ENCODE measurements at regions not wholly inside any gene's neighbourhood (a gene's known extent, or its start where the extent isn't known, plus 50 kb on each side); places are given as distances from the start of the nearest gene placed in this dataset.

DNA sequence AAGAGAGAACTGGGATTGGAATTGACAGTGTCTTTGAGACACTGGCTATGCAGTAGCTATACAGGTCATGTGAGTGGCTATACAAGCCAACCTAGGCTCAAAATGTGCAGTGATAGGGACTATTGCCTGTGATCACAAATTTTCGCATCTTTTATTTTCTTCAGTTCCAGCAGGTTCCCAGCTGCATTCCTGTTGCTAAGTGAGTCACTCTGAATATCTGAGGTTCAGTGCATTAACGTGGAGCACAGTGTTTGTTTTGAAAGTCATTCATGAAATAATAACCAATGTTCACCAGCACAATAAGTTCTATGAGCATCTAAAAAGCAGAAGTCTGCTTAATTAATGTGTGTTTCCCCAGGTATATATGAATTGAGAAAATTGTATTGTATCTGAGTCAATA lies 1236.0 kb upstream of the CELF2 start:
- no peaks in the 10 kb centered on the region for H3K79me2 ChIP-seq (ENCODE audit: low read depth)
- no peak overlapping the region for H3K4me2 ChIP-seq
- no peak overlapping the region for H3K27ac ChIP-seq
- TF ChIP-seq EZH2phosphoT487 (IDR thresholded peaks at IDR 0.05) (no peak), EZH2 (IDR thresholded peaks at IDR 0.05) (no peak)
- TF ChIP-seq, protein P1, sequence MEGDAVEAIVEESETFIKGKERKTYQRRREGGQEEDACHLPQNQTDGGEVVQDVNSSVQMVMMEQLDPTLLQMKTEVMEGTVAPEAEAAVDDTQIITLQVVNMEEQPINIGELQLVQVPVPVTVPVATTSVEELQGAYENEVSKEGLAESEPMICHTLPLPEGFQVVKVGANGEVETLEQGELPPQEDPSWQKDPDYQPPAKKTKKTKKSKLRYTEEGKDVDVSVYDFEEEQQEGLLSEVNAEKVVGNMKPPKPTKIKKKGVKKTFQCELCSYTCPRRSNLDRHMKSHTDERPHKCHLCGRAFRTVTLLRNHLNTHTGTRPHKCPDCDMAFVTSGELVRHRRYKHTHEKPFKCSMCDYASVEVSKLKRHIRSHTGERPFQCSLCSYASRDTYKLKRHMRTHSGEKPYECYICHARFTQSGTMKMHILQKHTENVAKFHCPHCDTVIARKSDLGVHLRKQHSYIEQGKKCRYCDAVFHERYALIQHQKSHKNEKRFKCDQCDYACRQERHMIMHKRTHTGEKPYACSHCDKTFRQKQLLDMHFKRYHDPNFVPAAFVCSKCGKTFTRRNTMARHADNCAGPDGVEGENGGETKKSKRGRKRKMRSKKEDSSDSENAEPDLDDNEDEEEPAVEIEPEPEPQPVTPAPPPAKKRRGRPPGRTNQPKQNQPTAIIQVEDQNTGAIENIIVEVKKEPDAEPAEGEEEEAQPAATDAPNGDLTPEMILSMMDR (IDR thresholded peaks at IDR 0.05): no peak
- no peaks in the 10 kb centered on the region for H3K9me3 ChIP-seq (ENCODE audit: low read depth)
- no peak overlapping the region for H2AFZ ChIP-seq (replicated peaks)
- H4K20me1 ChIP-seq (ENCODE audit: low read depth): no peaks in the 10 kb centered on the region
- no peaks in the 10 kb centered on the region for H3F3A ChIP-seq (ENCODE audit: low read depth)
- H3K4me1 ChIP-seq: no peaks in the 10 kb centered on the region
- H3K9ac ChIP-seq: no peak overlapping the region
- no peak overlapping the region for H3K27ac Mint-ChIP-seq
- H3K27me3 ChIP-seq: no peaks in the 10 kb centered on the region
- no peaks in the 10 kb centered on the region for H3K9me3 Mint-ChIP-seq
- no peak overlapping the region for H3K4me3 Mint-ChIP-seq
- H3K4me1 Mint-ChIP-seq: peaks cover 8% of the 10 kb centered on the region
- H3K36me3 Mint-ChIP-seq: no peaks in the 10 kb centered on the region
- peaks cover 2% of the 10 kb centered on the region for H3K27me3 Mint-ChIP-seq (ENCODE audit: insufficient read depth, low read depth)
- no peak overlapping the region for H3K4me3 ChIP-seq
- no peak for DNase-seq (ENCODE audit: low spot score)
- no peaks in the 10 kb centered on the region for H3K36me3 ChIP-seq

DNA sequence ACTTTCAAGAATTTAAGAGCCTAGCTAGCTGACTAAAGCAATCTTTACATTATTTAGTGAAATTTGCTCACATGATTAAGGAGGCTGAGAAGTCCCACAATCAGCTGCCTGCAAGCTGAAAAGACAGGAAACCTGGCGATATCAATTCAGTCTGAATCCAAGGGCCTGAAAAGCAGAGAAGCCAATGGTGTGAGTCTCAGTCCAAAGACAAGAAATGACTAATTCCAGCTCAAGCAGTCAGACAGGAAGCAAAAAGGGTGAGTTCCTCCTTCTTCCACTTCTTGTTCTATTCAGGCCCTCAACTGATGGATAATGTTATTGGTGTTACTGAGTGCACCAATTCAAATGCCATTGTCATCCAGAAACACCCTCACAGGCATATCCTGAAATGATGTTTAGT lies 1231.6 kb upstream of the CELF2 start:
- no peak overlapping the region for H3K27ac ChIP-seq
- no peaks in the 10 kb centered on the region for H3K36me3 Mint-ChIP-seq
- H3K79me2 ChIP-seq (ENCODE audit: low read depth): no peaks in the 10 kb centered on the region
- no peak overlapping the region for H2AFZ ChIP-seq (replicated peaks)
- no peaks in the 10 kb centered on the region for H4K20me1 ChIP-seq (ENCODE audit: low read depth)
- H3K27me3 Mint-ChIP-seq (ENCODE audit: insufficient read depth, low read depth): peaks cover 2% of the 10 kb centered on the region
- no peak overlapping the region for H3K27ac Mint-ChIP-seq
- H3K36me3 ChIP-seq: no peaks in the 10 kb centered on the region
- H3K4me1 Mint-ChIP-seq: peaks cover 8% of the 10 kb centered on the region
- H3K4me2 ChIP-seq: no peak overlapping the region
- H3K4me3 ChIP-seq: no peak overlapping the region
- no peaks in the 10 kb centered on the region for H3K9me3 ChIP-seq (ENCODE audit: low read depth)
- no peak for DNase-seq (ENCODE audit: low spot score)
- no peaks in the 10 kb centered on the region for H3K27me3 ChIP-seq
- no peaks in the 10 kb centered on the region for H3F3A ChIP-seq (ENCODE audit: low read depth)
- H3K4me1 ChIP-seq: no peaks in the 10 kb centered on the region
- H3K4me3 Mint-ChIP-seq: no peak overlapping the region
- H3K9ac ChIP-seq: no peak overlapping the region
- TF ChIP-seq EZH2phosphoT487 (IDR thresholded peaks at IDR 0.05): no peak
- TF ChIP-seq EZH2 (IDR thresholded peaks at IDR 0.05): no peak
- TF ChIP-seq, protein P1 (IDR thresholded peaks at IDR 0.05): no peak
- H3K9me3 Mint-ChIP-seq: no peaks in the 10 kb centered on the region

DNA sequence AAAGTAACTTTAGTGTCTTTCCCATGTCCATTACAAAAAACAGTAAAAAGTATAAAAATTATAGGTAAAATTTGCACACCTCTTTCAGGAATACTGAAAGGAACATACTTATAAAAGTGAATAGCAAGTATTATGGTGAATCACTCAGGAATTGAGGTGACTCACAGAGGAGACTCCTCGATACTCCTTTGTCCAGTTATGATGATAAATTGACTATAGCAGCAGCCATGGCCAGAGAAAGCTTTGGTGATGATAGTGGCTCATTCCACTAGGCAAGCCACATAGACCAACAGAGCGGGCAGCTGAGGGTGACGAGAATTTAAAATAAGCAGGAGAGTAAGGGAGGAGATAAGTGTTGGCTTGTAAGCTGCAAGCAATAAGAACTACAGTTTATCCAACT lies 1231.1 kb upstream of the CELF2 start:
- H3K27me3 Mint-ChIP-seq (ENCODE audit: insufficient read depth, low read depth): peaks cover 2% of the 10 kb centered on the region
- Histone ChIP-seq H3K27ac (no peak overlapping the region), H3K27me3 (no peaks in the 10 kb centered on the region), H3K36me3 (no peaks in the 10 kb centered on the region), H3K4me1 (no peaks in the 10 kb centered on the region), H3F3A (ENCODE audit: low read depth) (no peaks in the 10 kb centered on the region), H3K9ac (no peak overlapping the region), H3K9me3 (ENCODE audit: low read depth) (no peaks in the 10 kb centered on the region), H3K4me2 (no peak overlapping the region), H3K79me2 (ENCODE audit: low read depth) (no peaks in the 10 kb centered on the region), H3K4me3 (no peak overlapping the region), H4K20me1 (ENCODE audit: low read depth) (no peaks in the 10 kb centered on the region), H2AFZ (replicated peaks) (no peak overlapping the region)
- TF ChIP-seq EZH2phosphoT487 (IDR thresholded peaks at IDR 0.05): no peak
- TF ChIP-seq EZH2 (IDR thresholded peaks at IDR 0.05): no peak
- TF ChIP-seq, protein P1 (IDR thresholded peaks at IDR 0.05): no peak
- H3K27ac Mint-ChIP-seq: no peak overlapping the region
- no peaks in the 10 kb centered on the region for H3K9me3 Mint-ChIP-seq
- no peaks in the 10 kb centered on the region for H3K36me3 Mint-ChIP-seq
- DNase-seq (ENCODE audit: low spot score): no peak
- H3K4me1 Mint-ChIP-seq: peaks cover 8% of the 10 kb centered on the region
- H3K4me3 Mint-ChIP-seq: no peak overlapping the region

DNA sequence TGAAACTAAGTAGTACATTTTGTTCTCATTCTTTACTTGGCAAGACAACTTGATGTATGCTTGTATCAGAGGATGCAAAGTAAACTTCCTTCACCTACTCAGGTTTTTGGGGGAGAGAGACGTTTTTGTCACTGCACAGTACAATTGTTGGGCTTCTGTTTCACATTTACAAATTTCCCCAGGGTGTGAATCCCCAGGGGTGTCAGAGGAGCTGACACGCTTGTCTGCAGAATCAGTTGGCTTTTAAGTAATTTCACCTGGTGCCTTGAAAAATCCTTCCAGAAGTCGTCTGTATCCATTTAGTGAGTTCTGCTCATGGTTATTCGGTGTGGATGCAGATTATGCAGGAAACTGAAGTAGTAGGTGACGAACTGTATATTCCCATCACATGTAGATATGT lies 1227.7 kb upstream of the CELF2 start:
- Histone ChIP-seq H3K4me1 (no peaks in the 10 kb centered on the region), H3K4me2 (no peak overlapping the region), H3K36me3 (no peaks in the 10 kb centered on the region), H3K79me2 (ENCODE audit: low read depth) (no peaks in the 10 kb centered on the region), H3K27ac (no peak overlapping the region), H3K27me3 (no peaks in the 10 kb centered on the region), H3F3A (ENCODE audit: low read depth) (no peaks in the 10 kb centered on the region), H4K20me1 (ENCODE audit: low read depth) (no peaks in the 10 kb centered on the region), H3K9me3 (ENCODE audit: low read depth) (no peaks in the 10 kb centered on the region), H3K9ac (no peak overlapping the region), H2AFZ (replicated peaks) (no peak overlapping the region), H3K4me3 (no peak overlapping the region)
- no peak overlapping the region for H3K4me3 Mint-ChIP-seq
- no peaks in the 10 kb centered on the region for H3K36me3 Mint-ChIP-seq
- H3K27ac Mint-ChIP-seq: no peak overlapping the region
- H3K4me1 Mint-ChIP-seq: no peaks in the 10 kb centered on the region
- peaks cover 4% of the 10 kb centered on the region for H3K27me3 Mint-ChIP-seq (ENCODE audit: insufficient read depth, low read depth)
- no peak for DNase-seq (ENCODE audit: low spot score)
- H3K9me3 Mint-ChIP-seq: no peaks in the 10 kb centered on the region
- TF ChIP-seq, protein P1 (IDR thresholded peaks at IDR 0.05): no peak
- TF ChIP-seq EZH2 (IDR thresholded peaks at IDR 0.05): no peak
- TF ChIP-seq EZH2phosphoT487 (IDR thresholded peaks at IDR 0.05): no peak

Data from neural progenitor cell (in vitro differentiated cells).